Right lobe of liver (tissue), 4 donors: ENCODE measurements at regions not wholly inside any gene's neighbourhood (a gene's known extent, or its start where the extent isn't known, plus 50 kb on each side); places are given as distances from the start of the nearest gene placed in this dataset.

Experiments used
- CTCF ChIP-seq, 4 donors: fragments of 200-600 bp in 3 of 4; fragments of 450-650 bp in 1 of 4; IDR thresholded peaks; one replicate each; pipeline versions ENCODE4 v1.5.1 to v1.8.0; 2016 to 2022; ENCODE audit warnings: antibody characterized with exemption in 4 of 4, mild to moderate bottlenecking in 2 of 4
- POLR2A ChIP-seq: fragments of 450-650 bp; IDR thresholded peaks from one replicate; pipeline ENCODE4 v1.6.1; 2017; ENCODE audit warnings: antibody characterized with exemption, mild to moderate bottlenecking
- donor health status: DM: no; HTN: no; CAD: no.
- donor health status: DM: no; HTN: no; CAD: no.
- donor health status: DM: no; HTN: yes; CAD: no.

- TF ChIP-seq CTCF (IDR thresholded peaks at IDR 0.05), result no peak
- no peak for TF ChIP-seq POLR2A
These were observed 509.0 kb upstream of the LARGE1 start for GRCh38 chr22:34429314-34429713.
